Jurkat, Clone E6-1 (cell line): ENCODE measurements at regions not wholly inside any gene's neighbourhood (a gene's known extent, or its start where the extent isn't known, plus 50 kb on each side); places are given as distances from the start of the nearest gene placed in this dataset.
"Not testable (repeated sequence)": the region's sequence is repeated elsewhere in the genome, so short reads cannot be mapped to it uniquely, and the experiment has no call there.

ENCODE experiments used
- DNase-seq: peaks from one replicate; pipeline ENCODE4 v3.0.0-alpha.2; 2011; ENCODE audit warnings: low read depth, low spot score
- H3K4me3 ChIP-seq: 2 replicates; pipeline ENCODE4 v1.5.1; 2011; ENCODE audit warnings: mild to moderate bottlenecking, low read length, control low read depth, moderate library complexity

DNA sequence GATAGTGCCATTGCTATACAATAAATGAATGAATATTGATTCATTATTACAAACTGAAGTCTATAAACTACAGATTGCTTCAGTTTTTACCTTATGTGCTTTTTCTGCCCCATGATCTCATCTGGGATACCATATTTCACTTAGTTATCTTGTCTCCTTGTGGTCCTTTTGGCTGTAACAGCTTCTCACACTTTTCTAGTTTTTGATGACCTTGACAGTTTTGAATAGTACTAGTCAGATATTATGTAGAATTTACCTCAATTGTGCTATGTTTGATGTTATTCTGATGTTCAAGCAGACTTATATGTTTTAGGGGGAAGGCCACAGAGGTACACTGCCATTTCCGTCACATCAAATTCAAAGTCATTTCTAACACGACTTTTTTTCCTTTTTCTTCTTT lies 2364.3 kb upstream of the ACO1 start:
- no peak for DNase-seq
- H3K4me3 ChIP-seq: no peak overlapping the region

DNA sequence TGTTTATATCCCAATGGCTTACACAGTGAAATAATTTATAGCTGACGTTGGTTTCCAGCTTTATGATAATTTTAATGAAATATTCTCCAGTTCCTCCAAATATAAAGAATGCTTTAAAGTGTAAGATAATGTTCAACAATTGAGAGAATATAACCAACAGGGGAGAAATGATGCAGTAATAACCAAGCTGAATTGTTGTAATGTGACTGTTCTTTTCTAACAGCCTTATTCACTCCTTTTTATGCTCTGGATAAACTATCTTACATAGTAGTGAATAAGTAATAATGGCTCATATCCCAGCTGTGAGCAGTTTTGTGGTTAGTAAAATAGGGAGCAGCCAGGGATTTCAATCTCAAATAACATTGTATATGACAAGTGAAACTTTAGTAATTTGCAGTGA lies 2348.7 kb upstream of the ACO1 start:
- H3K4me3 ChIP-seq: no peak overlapping the region
- no peak for DNase-seq

DNA sequence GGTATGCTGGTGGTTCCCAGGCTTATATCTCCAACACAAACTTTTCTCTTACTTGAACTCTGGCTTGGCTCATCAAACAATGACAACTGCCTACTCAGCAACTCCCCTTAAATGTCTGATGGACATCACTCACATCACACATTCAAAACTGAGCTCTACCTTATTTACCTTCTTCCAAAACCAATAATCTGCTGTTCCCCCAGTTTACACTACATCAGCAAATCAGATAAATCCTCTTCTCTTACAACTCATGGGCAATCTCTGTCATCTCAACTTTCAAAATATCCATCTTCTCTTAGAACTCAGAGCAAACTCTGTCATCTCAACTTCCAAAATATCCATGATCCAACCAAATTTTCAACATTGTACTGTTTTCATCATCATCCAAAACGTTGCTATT lies 2347.9 kb upstream of the ACO1 start:
- no peak for DNase-seq
- no peak overlapping the region for H3K4me3 ChIP-seq

DNA sequence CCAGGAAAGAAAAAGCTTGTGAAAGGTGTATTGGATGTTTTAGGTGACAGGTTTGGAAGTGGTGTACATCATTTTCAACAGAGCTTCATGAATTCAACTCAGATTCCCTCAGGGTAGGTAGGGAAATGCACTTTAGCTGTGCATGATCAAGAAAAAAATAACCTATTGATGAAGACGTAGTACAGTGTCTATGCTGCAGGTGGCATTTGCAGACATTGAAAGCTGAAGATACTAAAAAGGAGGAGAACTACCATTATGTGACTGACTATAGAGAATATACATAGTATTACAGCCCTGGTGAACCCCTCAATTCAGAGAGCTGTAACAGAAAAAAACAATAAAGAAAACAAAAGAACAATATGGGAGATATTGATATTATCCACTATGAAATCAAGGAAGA lies 2344.7 kb upstream of the ACO1 start:
- peak; percentile 1 for DNase-seq
- H3K4me3 ChIP-seq: no peak overlapping the region

DNA sequence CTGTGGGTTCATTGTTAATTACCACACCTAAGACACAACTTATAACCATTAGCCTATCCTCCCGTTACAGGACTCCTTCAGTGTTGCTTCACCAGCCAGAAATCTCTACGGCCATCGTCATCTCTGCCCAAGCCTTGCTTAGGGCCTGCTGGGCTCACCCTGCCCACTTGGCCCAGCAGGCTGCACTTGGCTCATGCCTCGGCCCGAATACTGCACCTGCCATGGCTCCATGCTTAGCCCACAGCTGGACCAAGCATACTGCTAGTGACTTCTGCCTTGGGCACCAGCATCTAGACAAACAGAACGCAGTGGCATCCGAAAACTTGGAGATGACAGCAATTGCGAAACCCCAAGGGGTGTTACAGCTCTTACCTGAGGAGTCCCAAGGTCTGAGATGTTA lies 2336.0 kb upstream of the ACO1 start:
- DNase-seq: no peak
- H3K4me3 ChIP-seq: no peak overlapping the region

DNA sequence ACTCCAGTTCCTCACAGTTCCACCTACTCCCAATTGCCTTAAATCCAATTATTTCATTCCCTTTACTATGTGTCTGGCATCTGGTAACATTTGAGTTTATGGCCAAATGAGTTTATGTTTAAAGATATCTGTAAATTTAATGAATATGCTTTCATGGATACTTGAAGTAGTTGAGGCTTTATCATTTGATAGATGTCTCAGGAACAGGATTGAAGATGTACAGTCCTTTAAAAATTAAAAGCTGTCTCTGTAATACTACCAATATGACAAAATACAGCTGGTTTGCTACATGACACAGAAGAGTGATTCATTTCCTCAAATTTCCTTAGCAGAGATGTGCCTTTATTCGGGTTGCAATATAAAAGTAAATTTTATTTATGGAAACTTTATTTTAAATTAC lies 2326.0 kb upstream of the ACO1 start:
- DNase-seq: no peak
- no peak overlapping the region for H3K4me3 ChIP-seq

DNA sequence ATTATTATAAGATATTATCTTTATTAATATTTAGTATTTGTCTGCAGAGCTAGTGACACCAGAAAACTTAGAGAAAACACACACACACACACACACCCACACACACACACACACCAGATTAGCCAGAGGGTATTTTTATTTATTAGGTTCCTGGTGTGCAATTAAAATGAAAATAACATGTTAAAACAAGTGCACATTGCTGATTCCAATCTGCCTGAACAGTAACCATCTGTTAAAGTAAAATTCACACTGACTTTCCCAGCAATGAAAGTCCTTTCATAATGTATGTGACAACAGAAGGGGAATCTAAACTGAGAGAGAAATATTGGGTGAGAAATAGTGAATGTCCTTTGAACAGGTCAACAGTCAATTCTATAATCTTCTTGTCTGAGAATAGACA lies 2323.5 kb upstream of the ACO1 start:
- no peak for DNase-seq
- no peak overlapping the region for H3K4me3 ChIP-seq

DNA sequence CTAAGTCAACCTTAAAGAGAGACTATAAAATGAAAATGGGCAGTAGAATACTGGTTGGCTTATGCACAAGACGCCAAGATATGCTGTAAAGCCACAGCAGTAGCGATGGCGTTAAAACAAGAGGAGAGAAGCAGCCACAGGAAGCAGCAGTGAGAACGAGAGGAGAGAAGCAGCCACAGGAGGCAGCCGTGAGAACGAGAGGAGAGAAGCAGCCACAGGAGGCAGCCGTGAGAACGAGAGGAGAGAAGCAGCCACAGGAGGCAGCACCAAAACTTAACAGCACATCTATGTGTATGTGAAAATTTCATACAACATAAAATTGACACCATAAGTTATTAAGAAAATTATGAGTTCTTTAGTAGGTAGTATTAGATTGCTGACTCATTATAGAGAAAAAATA lies 2318.6 kb upstream of the ACO1 start:
- no peak overlapping the region for H3K4me3 ChIP-seq
- DNase-seq: peak; percentile 16

DNA sequence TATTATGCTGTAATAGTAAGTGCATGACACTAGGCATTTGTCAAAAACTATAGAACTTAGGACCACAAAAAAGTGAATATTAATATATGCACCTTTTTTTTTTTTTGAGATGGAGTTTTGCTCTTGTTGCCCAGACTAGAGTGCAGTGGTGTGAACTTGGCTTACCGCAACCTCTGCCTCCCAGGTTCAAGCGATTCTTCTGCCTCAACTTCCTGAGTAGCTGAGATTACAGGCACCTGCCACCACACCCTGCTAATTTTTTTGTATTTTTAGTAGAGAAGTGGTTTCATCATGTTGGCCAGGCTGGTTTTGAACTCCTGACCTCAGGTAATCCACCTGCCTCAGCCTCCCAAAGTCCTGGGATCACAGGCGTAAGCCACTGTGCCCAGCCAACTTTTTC lies 2315.2 kb upstream of the ACO1 start:
- H3K4me3 ChIP-seq: not testable (repeated sequence)
- DNase-seq: peak; percentile 9

DNA sequence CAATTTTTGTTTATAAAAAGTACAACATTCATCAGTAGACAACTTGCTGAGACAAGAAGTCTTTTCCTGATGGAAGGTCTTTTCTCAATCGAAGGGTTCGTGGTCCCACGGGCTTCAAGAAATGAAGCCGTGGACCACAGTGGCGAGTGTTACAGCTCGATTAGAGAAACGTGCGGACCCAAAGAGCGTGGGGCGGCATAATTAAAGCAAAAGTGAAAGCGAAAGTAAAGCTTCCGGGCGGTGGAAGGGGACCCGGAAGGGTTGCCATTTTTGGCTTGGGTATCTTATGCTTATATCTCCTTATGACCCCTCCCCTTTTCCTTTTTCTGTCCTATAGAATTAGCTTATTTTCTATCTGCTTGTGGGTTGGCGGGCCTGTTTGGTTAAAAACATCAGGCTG lies 2309.4 kb upstream of the ACO1 start:
- H3K4me3 ChIP-seq: no peak overlapping the region
- DNase-seq: no peak

DNA sequence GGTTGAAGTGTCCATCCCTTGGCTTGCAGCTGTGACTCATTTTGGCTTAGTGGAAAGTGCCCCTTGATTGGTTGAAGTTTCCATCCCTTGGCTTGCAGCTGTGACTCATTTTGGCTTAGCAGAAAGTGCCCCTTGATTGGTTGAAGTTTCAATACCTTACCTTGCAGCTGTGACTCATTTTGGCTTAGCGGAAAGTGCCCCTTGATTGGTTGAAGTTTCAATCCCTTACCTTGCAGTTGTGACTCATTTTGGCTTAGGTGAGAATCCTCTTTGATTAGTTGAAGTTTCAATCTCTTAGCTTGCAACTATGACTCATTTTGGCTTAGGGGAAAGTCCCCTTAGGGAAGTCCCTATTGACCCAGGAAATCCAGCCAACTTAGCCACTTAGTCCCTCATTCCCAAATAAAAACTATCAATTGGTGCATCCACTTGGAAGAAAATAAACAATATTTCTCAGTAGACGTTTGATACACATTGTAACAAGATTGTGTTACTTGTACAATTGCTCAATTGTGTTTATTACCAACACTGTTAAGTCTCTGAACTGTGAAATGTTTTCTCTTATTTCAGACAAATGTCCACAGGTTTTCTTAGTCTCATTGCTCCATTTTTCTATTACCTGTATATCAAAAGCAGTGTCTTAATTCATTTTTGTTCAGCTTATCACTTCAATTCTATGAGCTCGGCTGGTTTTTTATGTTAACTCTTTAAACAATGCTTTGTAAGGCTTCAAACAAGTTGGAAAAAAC lies 2308.8 kb upstream of the ACO1 start:
- no peak for DNase-seq
- H3K4me3 ChIP-seq: no peak overlapping the region

DNA sequence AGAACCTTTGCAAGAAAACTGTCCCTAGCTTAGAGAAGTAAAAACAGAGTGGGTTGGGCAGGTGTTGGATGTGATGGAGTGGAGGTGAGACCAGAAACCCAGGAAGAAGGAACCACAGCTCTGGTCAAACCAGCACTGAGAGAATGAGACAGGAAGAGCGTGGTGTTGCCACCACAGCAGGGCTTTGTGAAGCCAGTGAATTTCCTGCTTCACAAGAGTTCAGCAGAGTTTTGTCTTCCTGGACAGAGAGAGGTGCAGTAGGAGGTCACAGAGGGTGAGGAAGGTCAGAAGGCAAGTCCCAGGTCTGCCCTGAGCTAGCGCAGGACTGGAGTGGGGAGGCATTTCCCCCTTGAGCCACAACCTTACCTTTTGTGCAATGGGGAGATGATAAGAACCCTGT lies 2306.2 kb upstream of the ACO1 start:
- DNase-seq: no peak
- no peak overlapping the region for H3K4me3 ChIP-seq

DNA sequence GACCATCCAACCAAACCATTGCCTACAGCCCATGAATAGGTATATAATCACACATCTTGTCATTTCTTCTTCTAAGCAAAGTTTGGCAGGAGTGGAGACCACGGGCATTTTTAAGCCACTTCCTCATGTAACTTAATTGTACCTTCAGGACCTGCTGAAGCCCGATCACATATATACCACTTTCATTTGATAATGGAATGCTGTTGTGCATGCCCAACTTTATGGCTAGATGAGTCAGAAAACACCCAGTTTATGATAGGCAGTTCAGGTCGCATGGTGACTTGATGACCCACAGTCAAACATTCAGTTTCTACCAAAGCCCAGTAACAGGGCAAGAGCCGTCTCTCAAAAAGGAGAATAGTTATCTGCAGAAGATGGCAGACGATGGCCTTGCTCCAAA lies 2295.0 kb upstream of the ACO1 start:
- no peak for DNase-seq
- no peak overlapping the region for H3K4me3 ChIP-seq

DNA sequence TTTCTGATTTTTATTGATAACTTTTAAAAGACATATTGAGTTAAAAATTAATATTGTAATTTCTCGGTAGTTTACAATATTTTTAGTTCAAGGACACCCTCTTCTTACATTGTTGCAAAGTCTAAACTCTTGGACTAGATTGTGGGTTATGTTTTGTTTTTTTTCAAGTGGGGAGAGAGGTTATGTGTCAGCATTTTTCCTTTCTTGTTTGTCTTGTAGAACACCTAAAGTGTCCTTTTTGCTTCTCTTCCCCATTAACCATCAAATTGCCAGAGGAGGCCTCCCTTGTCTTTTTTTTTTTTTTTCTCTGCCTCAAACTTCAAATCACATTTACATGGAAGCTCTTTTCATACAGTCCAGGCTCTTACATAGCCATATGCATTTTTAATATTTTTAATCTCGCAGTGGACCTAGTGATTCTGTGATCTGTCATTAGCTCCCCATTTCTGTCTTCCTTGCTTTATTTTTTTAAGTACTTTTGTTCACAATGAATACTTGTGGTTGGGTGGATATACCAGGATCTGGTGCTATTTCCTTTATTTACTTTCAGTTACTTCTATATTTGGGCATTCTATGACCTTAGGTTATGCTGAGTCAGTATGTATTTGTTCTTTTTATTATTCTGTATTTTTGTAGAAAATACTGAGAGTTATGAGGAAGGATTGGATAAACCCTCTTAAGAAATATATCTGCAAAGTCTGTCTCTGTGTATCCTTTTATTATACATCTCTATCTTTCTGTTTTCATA lies 2280.6 kb upstream of the ACO1 start:
- H3K4me3 ChIP-seq: no peak overlapping the region
- no peak for DNase-seq

DNA sequence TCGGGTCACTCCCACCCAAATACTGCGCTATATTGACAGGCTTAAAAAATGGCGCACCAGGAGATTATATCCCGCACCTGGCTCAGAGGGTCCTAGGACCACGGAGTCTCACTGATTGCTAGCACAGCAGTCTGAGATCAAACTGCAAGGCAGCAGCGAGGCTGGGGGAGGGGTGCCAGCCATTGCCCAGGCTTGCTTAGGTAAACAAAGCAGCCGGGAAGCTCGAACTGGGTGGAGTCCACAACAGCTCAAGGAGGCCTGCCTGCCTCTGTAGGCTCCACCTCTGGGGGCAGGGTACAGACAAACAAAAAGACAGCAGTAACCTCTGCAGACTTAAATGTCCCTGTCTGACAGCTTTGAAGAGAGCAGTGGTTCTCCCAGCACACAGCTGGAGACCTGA lies 2277.3 kb upstream of the ACO1 start:
- H3K4me3 ChIP-seq, DNase-seq: not testable (repeated sequence)

DNA sequence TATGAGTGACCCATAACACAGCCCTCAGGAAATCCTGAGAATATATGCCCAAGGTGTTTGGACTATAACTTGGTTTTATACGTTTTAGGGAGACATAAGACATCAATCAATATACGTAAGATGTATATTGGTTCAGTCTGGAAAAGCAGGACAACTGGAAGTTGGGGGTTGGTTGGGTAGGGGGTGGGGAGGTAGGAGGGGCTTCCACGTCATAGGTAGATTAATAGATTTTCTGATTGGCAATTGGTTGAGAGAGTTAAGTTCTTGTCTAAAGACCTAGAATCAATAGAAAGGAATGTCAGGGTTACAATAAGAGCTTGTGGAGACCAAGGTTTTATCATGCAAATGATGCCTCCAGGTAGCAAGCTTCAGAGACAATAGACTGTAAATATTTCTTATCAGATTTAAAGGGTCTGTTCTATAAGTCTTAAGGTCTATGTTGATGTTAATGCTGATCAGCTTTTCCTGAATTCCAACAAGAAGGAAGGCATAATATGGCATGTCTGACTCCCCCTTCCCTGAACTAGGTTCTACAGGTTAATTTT lies 2267.7 kb upstream of the ACO1 start:
- no peak overlapping the region for H3K4me3 ChIP-seq
- DNase-seq: no peak

DNA sequence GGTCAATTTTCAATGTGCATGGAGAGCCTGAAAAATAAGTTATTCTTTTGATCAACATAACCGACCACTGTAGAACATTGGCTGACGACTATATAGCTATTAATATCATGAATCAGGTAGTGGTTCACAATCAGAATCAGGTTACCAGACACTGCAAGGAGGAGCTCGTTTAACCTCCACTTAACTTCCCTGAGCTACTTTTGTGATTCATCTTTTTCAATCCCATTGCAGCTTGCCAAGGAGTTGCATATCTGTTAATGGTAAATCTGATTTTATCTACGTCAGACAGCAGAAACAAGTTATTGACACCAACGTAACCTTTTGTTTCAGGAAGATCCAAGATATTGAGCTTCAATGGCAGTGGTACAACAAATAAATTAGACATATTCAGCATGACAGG lies 2263.8 kb upstream of the ACO1 start:
- no peak overlapping the region for H3K4me3 ChIP-seq
- no peak for DNase-seq

DNA sequence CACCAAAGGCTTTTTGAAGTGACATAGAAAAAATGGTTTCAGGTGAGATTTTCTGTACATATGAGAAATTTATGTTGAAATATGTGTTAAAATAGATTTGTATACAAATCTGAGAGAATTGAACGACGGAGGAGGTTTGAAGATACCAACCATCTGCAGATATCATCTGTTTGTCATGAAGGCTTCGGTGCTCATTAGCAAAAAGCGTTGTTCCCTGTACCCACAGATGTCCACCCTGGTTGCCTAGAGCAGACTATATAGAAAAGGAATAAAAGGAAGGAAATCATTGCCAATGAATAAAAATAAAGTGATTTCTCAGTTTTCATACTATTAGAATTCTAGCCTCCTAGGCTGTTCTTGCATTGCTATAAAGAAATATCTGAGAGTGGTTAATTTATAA lies 2262.8 kb upstream of the ACO1 start:
- no peak overlapping the region for H3K4me3 ChIP-seq
- no peak for DNase-seq

DNA sequence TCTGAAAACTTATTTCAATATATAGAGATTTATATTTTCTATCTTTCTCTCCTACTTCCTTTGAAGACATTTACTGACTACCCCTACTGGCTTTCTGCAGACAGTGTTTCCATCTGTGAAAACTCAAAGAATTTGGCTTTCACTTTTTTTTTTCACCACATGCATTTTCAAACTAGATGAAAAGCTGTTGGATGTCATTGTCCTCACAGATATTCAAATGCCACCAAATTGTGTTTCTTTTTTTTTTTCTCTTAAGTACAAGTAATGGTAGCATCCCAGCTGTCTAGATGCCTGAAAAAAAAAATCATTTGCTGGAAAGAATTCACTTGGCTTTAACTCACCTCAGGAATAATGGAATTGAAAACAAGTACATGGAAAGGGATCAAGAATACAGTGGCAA lies 2258.6 kb upstream of the ACO1 start:
- no peak overlapping the region for H3K4me3 ChIP-seq
- no peak for DNase-seq

DNA sequence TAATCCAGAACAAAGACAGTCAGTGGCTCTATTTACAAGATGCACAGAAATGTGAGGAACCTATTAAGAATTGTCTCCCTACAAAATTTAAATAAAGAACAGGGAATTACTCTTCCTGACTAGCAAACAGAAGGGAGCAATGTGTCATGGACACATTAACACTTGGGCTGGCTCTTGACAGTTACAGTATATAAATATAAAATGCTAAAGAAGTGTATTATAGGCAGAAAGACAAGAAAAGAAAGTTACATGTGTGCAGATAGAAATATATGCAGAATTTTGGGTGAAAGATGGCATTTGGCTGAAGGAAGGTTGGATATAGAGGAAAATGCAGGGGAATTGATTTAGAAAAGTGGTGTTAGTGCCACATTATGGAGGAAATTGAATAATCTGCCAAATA lies 2257.1 kb upstream of the ACO1 start:
- H3K4me3 ChIP-seq: no peak overlapping the region
- no peak for DNase-seq

DNA sequence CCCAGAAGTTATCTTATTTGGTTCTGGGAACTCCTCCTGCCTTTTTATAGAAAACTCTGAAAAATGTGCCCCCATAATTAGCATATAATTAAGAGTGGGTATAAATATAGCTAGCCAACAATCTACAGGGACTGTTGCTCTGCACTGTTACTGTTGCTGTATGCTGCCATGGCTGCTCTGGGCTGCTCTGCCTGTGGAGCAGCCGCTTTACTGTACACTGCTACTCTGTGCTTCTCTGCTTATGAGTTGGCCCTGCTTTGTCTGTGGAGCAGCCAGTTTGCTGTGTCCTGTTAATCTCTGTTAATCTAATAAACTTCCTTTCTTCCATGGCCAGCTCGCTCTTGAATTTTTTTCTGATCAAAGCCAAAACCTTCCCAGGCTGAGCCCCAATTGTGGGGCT lies 2244.0 kb upstream of the ACO1 start:
- no peak for DNase-seq

More for the DNA sequence above, 2244.0 kb upstream of the ACO1 start:
- no peak overlapping the region for H3K4me3 ChIP-seq
